ENCODE measurements at regions not wholly inside any gene's neighbourhood (a gene's known extent, or its start where the extent isn't known, plus 50 kb on each side); places are given as distances from the start of the nearest gene placed in this dataset.

DNA sequence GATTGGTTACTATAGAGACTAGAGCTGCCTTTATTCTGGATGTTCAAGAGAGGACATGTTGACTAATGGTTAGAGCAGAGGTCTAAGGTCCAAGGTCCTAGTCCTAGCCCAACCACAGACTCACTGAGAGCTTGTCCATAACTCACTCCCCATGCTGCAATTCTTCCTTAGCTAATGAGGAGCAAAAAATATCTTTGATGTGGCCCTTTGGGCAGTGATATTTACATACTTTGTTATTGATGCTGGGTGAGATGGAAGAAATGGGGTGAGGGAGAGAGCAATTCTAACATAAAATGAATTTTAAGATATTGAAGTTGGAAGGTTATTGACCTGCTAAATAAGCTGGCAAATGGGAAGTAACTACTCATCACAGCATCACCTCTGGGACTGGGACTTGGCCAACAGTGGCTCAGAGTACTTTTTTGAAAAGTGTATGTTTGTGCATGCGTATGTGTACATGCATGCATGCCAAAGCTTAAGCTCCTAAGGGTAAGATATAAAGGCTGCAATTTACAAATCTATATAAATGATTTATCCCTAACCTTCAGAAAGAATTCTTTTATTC lies 58.0 kb upstream of the ANKRD55 start:
- no peaks in the 10 kb centered on the region for H3K27me3 ChIP-seq (replicated peaks; ENCODE audit: insufficient read depth)
- H3K4me3 ChIP-seq, result no peak overlapping the region
- TF ChIP-seq POLR2AphosphoS5 (IDR thresholded peaks at IDR 0.05) (no peak), POLR2A (IDR thresholded peaks at IDR 0.05) (no peak)
- TF ChIP-seq, protein P1, sequence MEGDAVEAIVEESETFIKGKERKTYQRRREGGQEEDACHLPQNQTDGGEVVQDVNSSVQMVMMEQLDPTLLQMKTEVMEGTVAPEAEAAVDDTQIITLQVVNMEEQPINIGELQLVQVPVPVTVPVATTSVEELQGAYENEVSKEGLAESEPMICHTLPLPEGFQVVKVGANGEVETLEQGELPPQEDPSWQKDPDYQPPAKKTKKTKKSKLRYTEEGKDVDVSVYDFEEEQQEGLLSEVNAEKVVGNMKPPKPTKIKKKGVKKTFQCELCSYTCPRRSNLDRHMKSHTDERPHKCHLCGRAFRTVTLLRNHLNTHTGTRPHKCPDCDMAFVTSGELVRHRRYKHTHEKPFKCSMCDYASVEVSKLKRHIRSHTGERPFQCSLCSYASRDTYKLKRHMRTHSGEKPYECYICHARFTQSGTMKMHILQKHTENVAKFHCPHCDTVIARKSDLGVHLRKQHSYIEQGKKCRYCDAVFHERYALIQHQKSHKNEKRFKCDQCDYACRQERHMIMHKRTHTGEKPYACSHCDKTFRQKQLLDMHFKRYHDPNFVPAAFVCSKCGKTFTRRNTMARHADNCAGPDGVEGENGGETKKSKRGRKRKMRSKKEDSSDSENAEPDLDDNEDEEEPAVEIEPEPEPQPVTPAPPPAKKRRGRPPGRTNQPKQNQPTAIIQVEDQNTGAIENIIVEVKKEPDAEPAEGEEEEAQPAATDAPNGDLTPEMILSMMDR (IDR thresholded peaks at IDR 0.05), result no peak
- WGBS, result 94% methylated on average over 1 of the region's 1 CpG
- H3K9me3 ChIP-seq, result no peaks in the 10 kb centered on the region
- H3K4me1 ChIP-seq (replicated peaks), result no peaks in the 10 kb centered on the region
- no peak for DNase-seq (ENCODE audit: low spot score)
- intact Hi-C loops (cut with DNase I), result no loop called here
- H3K27ac ChIP-seq, result no peak overlapping the region
- no peaks in the 10 kb centered on the region for H3K36me3 ChIP-seq

GRCh38 chr5:56290378-56291078 lies 57.4 kb upstream of the ANKRD55 start:
- Histone ChIP-seq H3K27ac (no peak overlapping the region), H3K27me3 (replicated peaks; ENCODE audit: insufficient read depth) (no peaks in the 10 kb centered on the region), H3K4me1 (replicated peaks) (no peaks in the 10 kb centered on the region), H3K9me3 (no peaks in the 10 kb centered on the region), H3K36me3 (no peaks in the 10 kb centered on the region), H3K4me3 (no peak overlapping the region)
- DNase-seq (ENCODE audit: low spot score), result no peak
- TF ChIP-seq POLR2A (IDR thresholded peaks at IDR 0.05) (no peak), POLR2AphosphoS5 (IDR thresholded peaks at IDR 0.05) (no peak)
- TF ChIP-seq, protein P1 (IDR thresholded peaks at IDR 0.05), result no peak
- WGBS, result 73% methylated on average over 4 of the region's 4 CpGs
- intact Hi-C loops (cut with DNase I), result no loop called here

- DNase-seq (ENCODE audit: low spot score), result no peak
- Histone ChIP-seq H3K9me3 (no peaks in the 10 kb centered on the region), H3K4me3 (no peak overlapping the region), H3K27ac (no peak overlapping the region), H3K4me1 (replicated peaks) (no peaks in the 10 kb centered on the region), H3K27me3 (replicated peaks; ENCODE audit: insufficient read depth) (no peaks in the 10 kb centered on the region), H3K36me3 (no peaks in the 10 kb centered on the region)
- intact Hi-C loops (cut with DNase I), result no loop called here
- no peak for TF ChIP-seq POLR2A (IDR thresholded peaks at IDR 0.05)
- no peak for TF ChIP-seq POLR2AphosphoS5 (IDR thresholded peaks at IDR 0.05)
- TF ChIP-seq, protein P1 (IDR thresholded peaks at IDR 0.05), result no peak
Measured at GRCh38 chr5:56289602-56289987, 56.5 kb upstream of the ANKRD55 start.

DNA sequence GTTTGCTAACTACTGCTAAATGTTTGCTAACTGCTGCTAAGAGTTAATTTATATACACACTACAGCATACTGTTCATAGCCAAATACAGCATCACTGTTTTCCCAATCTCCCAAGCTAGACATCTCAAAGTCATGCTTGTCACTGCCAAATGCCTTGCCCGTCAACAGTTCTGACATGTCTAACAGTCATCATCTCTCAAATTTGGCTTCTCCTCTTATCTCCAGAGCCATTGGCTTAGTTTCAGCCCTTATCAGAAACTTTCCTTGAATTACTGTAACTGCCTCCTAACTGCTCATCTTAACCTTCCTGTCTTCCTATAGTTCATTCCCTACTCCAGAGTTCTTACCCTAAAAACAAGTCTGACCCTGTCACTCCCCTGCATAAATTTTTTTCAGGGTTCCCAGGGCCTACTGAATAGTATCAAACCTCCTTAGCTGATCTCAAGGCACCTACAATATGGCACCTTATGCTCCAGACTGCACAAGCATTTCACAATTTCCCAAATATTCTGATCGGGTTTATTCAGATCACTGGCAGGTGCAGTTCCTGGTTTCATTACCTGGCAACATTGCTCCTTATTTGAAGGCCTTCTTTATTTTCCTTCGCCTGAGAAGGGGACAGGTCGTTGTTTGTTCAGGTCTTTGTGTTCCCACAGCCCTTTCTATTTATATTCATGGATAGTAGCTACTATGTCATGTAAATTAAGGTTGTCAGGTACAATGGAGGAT lies 55.9 kb upstream of the ANKRD55 start:
- intact Hi-C loops (cut with DNase I), result no loop called here
- H3K4me3 ChIP-seq, result no peak overlapping the region
- no peak overlapping the region for H3K27ac ChIP-seq
- no peaks in the 10 kb centered on the region for H3K4me1 ChIP-seq (replicated peaks)
- 74% methylated on average over 4 of the region's 4 CpGs for WGBS
- no peaks in the 10 kb centered on the region for H3K9me3 ChIP-seq
- DNase-seq (ENCODE audit: low spot score), result no peak
- H3K36me3 ChIP-seq, result no peaks in the 10 kb centered on the region
- TF ChIP-seq POLR2AphosphoS5 (IDR thresholded peaks at IDR 0.05) (no peak), POLR2A (IDR thresholded peaks at IDR 0.05) (no peak)
- TF ChIP-seq, protein P1 (IDR thresholded peaks at IDR 0.05), result no peak
- no peaks in the 10 kb centered on the region for H3K27me3 ChIP-seq (replicated peaks; ENCODE audit: insufficient read depth)

All from prostate gland (tissue), 2 donors.